Endothelial cell (in vitro differentiated cells): ENCODE measurements at regions not wholly inside any gene's neighbourhood (a gene's known extent, or its start where the extent isn't known, plus 50 kb on each side); places are given as distances from the start of the nearest gene placed in this dataset.

ENCODE experiments used
- DNase-seq: peaks from one replicate; pipeline ENCODE4 v3.0.0; 2021; ENCODE audit warnings: low spot score
- H3K27ac Mint-ChIP-seq: one replicate; pipeline ENCODE4 v1.8.0; 2021; ENCODE audit warnings: mixed read lengths, inconsistent platforms; ENCODE audit not compliant: unreplicated experiment
- H3K27me3 Mint-ChIP-seq: one replicate; pipeline ENCODE4 v1.8.0; 2021; ENCODE audit warnings: mild to moderate bottlenecking, moderate library complexity, mixed read lengths, inconsistent platforms; ENCODE audit not compliant: unreplicated experiment
- H3K36me3 Mint-ChIP-seq: one replicate; pipeline ENCODE4 v1.8.0; 2021; ENCODE audit warnings: mild to moderate bottlenecking, low read depth, mixed read lengths, inconsistent platforms; ENCODE audit not compliant: unreplicated experiment
- H3K4me1 Mint-ChIP-seq: one replicate; pipeline ENCODE4 v1.8.0; 2021; ENCODE audit warnings: mild to moderate bottlenecking, mixed read lengths, inconsistent platforms; ENCODE audit not compliant: unreplicated experiment
- H3K4me3 Mint-ChIP-seq: one replicate; pipeline ENCODE4 v1.8.0; 2021; ENCODE audit warnings: mild to moderate bottlenecking, mixed read lengths, inconsistent platforms; ENCODE audit not compliant: unreplicated experiment
- H3K9me3 Mint-ChIP-seq: one replicate; pipeline ENCODE4 v1.8.0; 2021; ENCODE audit warnings: mixed read lengths, inconsistent platforms; ENCODE audit not compliant: unreplicated experiment
- TF ChIP-seq, protein P1 (sequence below): fragments of 200-600 bp; sonication (generic); IDR thresholded peaks from one replicate; pipeline ENCODE4 v1.5.0; 2021; ENCODE audit warnings: antibody characterized with exemption; ENCODE audit not compliant: unreplicated experiment

DNA sequence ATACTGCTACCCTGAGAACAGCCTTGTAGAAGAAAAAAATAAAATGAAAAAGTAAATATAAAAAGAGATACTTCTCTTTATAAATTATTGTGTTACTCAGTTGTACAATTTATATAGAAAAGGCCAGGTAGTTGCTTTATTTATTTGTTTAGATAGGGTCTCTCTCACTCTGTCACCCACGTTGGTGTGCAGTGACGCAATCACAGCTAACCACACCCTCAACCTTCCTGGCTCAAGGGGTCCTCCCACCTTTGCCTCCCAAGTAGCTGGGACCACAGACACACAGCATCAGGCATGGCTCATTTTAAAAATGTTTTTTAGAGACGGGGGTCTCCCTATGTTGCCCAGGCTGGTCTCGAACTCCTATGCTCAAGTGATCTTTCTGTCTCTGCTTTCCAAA lies 175.4 kb upstream of the PZP start:
- H3K9me3 Mint-ChIP-seq, result no peaks in the 10 kb centered on the region
- no peak overlapping the region for H3K4me3 Mint-ChIP-seq
- no peak overlapping the region for H3K27ac Mint-ChIP-seq
- TF ChIP-seq, protein P1, sequence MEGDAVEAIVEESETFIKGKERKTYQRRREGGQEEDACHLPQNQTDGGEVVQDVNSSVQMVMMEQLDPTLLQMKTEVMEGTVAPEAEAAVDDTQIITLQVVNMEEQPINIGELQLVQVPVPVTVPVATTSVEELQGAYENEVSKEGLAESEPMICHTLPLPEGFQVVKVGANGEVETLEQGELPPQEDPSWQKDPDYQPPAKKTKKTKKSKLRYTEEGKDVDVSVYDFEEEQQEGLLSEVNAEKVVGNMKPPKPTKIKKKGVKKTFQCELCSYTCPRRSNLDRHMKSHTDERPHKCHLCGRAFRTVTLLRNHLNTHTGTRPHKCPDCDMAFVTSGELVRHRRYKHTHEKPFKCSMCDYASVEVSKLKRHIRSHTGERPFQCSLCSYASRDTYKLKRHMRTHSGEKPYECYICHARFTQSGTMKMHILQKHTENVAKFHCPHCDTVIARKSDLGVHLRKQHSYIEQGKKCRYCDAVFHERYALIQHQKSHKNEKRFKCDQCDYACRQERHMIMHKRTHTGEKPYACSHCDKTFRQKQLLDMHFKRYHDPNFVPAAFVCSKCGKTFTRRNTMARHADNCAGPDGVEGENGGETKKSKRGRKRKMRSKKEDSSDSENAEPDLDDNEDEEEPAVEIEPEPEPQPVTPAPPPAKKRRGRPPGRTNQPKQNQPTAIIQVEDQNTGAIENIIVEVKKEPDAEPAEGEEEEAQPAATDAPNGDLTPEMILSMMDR, result no peak
- peaks cover 4% of the 10 kb centered on the region for H3K27me3 Mint-ChIP-seq
- H3K4me1 Mint-ChIP-seq, result peaks cover 11% of the 10 kb centered on the region
- DNase-seq, result no peak
- no peaks in the 10 kb centered on the region for H3K36me3 Mint-ChIP-seq

DNA sequence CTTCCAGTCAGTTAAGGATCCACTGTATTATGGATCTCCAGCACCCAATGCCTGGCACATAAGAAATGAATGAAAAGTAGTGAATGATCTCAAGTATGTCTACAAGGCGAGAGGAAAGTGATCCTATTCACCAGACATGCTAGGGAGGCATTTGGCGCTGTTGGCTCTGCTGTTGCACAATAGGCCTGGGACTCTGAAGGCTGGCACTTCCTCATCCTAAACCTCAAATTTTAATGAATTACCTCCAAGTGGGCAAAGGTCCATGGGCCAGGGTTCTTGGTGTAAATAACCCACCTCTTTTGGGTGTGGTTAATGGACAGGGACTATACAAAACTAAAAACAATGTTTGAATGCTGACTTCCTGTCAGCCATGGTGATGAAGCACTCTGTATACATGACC lies 173.4 kb upstream of the PZP start:
- no peak overlapping the region for H3K4me3 Mint-ChIP-seq

DNA sequence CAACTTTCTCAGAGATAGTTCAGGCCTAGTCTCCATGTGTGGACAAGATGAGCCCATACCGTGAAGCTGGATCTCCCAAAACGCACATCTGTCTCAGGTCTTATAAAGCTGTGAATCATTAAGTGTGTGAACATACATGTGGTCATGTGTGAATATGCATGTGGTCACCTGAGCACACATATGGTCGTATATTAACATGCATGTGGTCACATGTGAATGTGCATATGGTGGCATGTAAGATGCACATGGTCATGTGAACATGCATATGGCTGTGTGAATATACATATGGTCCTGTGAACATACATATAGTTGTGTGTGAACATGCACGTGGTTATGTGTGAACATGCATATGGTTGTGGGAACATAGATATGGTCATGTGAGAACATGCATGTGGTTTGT lies 172.5 kb upstream of the PZP start:
- Mint-ChIP-seq H3K4me1 (peaks cover 10% of the 10 kb centered on the region), H3K27ac (no peak overlapping the region), H3K27me3 (peaks cover 7% of the 10 kb centered on the region), H3K36me3 (no peaks in the 10 kb centered on the region), H3K4me3 (no peak overlapping the region), H3K9me3 (no peaks in the 10 kb centered on the region)
- DNase-seq, result no peak
- TF ChIP-seq, protein P1, result no peak

More for the DNA sequence above, 173.4 kb upstream of the PZP start:
- H3K4me1 Mint-ChIP-seq, result peaks cover 10% of the 10 kb centered on the region
- no peak overlapping the region for H3K27ac Mint-ChIP-seq
- no peaks in the 10 kb centered on the region for H3K36me3 Mint-ChIP-seq
- H3K27me3 Mint-ChIP-seq, result peaks cover 4% of the 10 kb centered on the region
- TF ChIP-seq, protein P1, result no peak
- DNase-seq, result no peak
- H3K9me3 Mint-ChIP-seq, result no peaks in the 10 kb centered on the region

DNA sequence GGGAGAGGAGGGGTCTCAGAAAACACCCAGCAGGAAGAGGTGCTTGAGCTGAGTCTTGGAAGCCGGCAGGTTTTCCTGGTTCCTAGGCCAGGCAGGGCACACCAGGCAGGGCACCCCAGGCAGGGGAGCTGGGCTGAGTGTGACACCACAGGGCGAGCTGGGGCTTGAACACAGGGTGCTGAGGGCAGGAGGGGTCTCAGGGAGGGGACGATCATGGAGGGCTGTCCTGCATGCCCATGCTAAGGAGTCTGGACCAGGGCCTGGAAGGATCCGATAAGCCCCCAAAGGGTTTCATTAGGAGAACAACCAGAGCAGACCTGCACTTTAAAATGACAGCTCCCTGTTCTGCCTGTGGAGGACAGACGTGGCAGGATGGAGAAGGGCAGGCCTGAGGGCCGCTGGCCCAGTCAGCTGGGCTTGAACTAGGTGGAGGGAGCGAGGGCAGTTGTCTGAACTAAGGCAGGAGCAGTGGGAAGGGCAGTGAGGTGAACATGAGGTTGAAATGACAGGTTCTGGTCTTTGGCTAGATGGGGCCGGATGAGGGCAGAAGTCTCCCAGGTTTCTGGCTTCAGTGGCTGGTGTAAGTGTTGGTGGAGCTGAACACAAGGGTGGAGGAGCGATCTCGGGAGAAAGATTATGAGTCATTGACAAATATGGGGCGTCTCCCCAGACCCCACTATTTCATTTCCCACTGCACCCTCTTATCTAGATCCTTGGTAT lies 171.0 kb upstream of the PZP start:
- Mint-ChIP-seq H3K27me3 (peaks cover 7% of the 10 kb centered on the region), H3K4me3 (no peak overlapping the region), H3K27ac (no peak overlapping the region), H3K4me1 (peaks cover 10% of the 10 kb centered on the region), H3K36me3 (no peaks in the 10 kb centered on the region), H3K9me3 (no peaks in the 10 kb centered on the region)
- DNase-seq, result no peak
- TF ChIP-seq, protein P1, result no peak

DNA sequence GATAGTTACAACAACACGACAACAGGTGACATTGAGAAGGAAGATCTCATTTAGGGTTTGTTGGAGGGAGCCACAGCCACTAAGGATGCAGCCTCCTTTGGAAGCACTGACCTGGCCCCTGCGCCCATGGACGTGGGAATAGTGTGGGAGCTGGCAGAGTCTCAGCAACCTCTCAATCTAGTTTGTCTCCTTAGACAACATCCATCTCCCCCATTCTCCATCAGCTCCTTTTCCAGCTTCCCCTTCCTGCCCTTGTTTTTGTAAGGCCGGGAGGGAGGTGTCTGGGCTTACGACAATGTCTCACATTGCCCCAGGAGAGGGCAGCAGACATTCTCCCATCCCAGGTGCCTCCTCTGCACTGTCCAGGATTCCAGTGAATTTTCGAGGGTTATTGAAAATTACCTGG lies 170.2 kb upstream of the PZP start:
- peak; percentile 54 for DNase-seq
- no peak overlapping the region for H3K27ac Mint-ChIP-seq
- peaks cover 7% of the 10 kb centered on the region for H3K27me3 Mint-ChIP-seq
- H3K36me3 Mint-ChIP-seq, result no peaks in the 10 kb centered on the region
- peaks cover 10% of the 10 kb centered on the region for H3K4me1 Mint-ChIP-seq
- no peaks in the 10 kb centered on the region for H3K9me3 Mint-ChIP-seq
- TF ChIP-seq, protein P1, result no peak
- H3K4me3 Mint-ChIP-seq, result no peak overlapping the region
